Lower leg skin (tissue), 3 donors: ENCODE measurements at regions not wholly inside any gene's neighbourhood (a gene's known extent, or its start where the extent isn't known, plus 50 kb on each side); places are given as distances from the start of the nearest gene placed in this dataset.

Source experiments
- POLR2A ChIP-seq, 2 donors: fragments of 450-650 bp; IDR thresholded peaks; one replicate each; pipeline ENCODE4 v1.6.1; 2016 to 2017; ENCODE audit warnings: antibody characterized with exemption in 2 of 2, mild to moderate bottlenecking in 1 of 2, moderate library complexity in 1 of 2
- TF ChIP-seq, protein P1 (sequence below), 3 donors: fragments of 450-650 bp; IDR thresholded peaks; one replicate each; pipeline ENCODE4 v1.5.1; 2016; ENCODE audit warnings: antibody characterized with exemption in 3 of 3, mild to moderate bottlenecking in 3 of 3, moderate library complexity in 2 of 3

GRCh38 chr4:81903212-81903611 lies 431.5 kb upstream of the RASGEF1B start:
- TF ChIP-seq POLR2A (IDR thresholded peaks at IDR 0.05) = no peak
- TF ChIP-seq, protein P1, sequence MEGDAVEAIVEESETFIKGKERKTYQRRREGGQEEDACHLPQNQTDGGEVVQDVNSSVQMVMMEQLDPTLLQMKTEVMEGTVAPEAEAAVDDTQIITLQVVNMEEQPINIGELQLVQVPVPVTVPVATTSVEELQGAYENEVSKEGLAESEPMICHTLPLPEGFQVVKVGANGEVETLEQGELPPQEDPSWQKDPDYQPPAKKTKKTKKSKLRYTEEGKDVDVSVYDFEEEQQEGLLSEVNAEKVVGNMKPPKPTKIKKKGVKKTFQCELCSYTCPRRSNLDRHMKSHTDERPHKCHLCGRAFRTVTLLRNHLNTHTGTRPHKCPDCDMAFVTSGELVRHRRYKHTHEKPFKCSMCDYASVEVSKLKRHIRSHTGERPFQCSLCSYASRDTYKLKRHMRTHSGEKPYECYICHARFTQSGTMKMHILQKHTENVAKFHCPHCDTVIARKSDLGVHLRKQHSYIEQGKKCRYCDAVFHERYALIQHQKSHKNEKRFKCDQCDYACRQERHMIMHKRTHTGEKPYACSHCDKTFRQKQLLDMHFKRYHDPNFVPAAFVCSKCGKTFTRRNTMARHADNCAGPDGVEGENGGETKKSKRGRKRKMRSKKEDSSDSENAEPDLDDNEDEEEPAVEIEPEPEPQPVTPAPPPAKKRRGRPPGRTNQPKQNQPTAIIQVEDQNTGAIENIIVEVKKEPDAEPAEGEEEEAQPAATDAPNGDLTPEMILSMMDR (IDR thresholded peaks at IDR 0.05) = no peak
